ENCODE measurements at regions not wholly inside any gene's neighbourhood (a gene's known extent, or its start where the extent isn't known, plus 50 kb on each side); places are given as distances from the start of the nearest gene placed in this dataset.

DNA sequence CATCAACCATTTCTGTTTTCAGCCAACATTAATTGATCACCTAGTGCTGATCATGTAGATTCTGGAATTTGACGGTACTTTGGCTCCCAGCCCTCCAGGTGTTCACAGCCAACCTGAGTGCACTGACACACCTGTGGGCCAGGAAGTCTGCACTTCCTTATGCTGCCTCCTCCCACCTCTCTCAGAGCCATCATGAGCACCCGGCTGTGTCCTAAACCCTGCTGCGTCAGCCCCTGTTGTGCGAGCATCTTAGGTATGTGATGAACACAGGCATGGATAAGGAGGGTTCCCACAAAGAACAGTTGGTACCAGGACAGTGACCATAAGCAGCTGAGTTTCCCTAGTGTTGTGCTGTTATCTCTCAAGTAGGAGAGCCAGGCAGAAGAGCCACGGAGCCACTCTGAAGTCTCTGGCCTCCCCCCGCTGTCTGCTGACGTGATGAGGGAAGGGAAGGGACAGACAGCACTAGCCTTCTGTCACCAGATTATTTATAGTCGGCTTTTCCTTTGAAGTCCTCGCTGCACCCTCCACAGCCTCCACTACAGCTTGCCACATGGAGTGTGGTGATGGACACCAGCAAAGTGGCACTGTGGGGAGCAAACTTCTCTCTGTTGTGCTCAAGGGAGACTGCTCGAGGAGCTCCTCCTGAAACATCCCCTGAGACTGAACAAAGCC lies 162.8 kb upstream of the ANKFN1 start:
- TF ChIP-seq, protein P1, sequence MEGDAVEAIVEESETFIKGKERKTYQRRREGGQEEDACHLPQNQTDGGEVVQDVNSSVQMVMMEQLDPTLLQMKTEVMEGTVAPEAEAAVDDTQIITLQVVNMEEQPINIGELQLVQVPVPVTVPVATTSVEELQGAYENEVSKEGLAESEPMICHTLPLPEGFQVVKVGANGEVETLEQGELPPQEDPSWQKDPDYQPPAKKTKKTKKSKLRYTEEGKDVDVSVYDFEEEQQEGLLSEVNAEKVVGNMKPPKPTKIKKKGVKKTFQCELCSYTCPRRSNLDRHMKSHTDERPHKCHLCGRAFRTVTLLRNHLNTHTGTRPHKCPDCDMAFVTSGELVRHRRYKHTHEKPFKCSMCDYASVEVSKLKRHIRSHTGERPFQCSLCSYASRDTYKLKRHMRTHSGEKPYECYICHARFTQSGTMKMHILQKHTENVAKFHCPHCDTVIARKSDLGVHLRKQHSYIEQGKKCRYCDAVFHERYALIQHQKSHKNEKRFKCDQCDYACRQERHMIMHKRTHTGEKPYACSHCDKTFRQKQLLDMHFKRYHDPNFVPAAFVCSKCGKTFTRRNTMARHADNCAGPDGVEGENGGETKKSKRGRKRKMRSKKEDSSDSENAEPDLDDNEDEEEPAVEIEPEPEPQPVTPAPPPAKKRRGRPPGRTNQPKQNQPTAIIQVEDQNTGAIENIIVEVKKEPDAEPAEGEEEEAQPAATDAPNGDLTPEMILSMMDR (IDR thresholded peaks at IDR 0.05), result no peak
- no peak for TF ChIP-seq POLR2A (IDR thresholded peaks at IDR 0.05)

All from lower leg skin (tissue), 3 donors.